ENCODE measurements at regions not wholly inside any gene's neighbourhood (a gene's known extent, or its start where the extent isn't known, plus 50 kb on each side); places are given as distances from the start of the nearest gene placed in this dataset.

DNA sequence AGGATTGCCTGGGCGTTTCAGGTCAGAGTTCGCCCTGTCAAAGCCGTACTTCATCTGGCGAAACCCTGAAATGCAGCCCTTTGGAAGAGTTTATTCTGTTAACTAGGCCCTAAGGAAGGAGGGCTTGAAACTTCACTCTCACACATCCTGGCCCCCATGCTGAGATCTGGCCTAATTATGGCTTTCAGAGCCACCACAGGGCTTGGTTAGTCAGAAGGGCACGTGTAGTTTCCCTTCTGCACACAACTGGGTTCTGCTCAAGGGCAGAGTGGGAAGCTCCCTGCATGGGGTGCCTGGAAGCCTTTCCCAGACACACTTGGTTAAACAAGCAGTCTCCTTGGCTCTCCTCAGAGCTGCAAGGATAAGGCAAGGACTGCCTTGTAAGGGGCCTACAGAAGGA, 397.3 kb downstream of the SHISA9 start:
- TF ChIP-seq, protein P1, sequence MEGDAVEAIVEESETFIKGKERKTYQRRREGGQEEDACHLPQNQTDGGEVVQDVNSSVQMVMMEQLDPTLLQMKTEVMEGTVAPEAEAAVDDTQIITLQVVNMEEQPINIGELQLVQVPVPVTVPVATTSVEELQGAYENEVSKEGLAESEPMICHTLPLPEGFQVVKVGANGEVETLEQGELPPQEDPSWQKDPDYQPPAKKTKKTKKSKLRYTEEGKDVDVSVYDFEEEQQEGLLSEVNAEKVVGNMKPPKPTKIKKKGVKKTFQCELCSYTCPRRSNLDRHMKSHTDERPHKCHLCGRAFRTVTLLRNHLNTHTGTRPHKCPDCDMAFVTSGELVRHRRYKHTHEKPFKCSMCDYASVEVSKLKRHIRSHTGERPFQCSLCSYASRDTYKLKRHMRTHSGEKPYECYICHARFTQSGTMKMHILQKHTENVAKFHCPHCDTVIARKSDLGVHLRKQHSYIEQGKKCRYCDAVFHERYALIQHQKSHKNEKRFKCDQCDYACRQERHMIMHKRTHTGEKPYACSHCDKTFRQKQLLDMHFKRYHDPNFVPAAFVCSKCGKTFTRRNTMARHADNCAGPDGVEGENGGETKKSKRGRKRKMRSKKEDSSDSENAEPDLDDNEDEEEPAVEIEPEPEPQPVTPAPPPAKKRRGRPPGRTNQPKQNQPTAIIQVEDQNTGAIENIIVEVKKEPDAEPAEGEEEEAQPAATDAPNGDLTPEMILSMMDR (IDR thresholded peaks at IDR 0.05), result no peak
- TF ChIP-seq POLR2A (IDR thresholded peaks at IDR 0.05), result no peak

Data from sigmoid colon (tissue), 3 donors.